Fibroblast of the conjunctiva (primary cell): ENCODE measurements at regions not wholly inside any gene's neighbourhood (a gene's known extent, or its start where the extent isn't known, plus 50 kb on each side); places are given as distances from the start of the nearest gene placed in this dataset.

Experiments
- DNase-seq: peaks from one replicate; pipeline ENCODE4 v3.0.0-alpha.2; 2010; ENCODE audit warnings: low read depth

DNA sequence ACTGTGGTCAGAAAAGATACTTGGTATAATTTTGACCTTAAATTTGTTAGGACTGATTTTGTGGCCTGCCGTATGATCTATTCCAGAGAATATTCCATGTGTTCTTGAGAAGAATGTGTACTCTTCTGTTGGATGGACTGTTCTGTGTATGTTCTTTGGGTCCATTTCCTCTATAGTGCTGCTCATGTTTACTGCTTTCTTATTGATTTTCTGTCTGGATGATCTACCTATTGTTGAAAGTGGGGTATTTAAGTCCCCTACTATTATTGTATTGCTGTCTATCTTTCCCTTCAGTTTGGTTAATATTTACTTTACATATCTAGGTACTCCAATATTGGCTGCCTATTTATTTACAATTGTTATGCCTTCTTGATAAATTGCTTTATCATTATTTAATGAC lies 298.4 kb downstream of the BCKDHB start:
- no peak for DNase-seq

DNA sequence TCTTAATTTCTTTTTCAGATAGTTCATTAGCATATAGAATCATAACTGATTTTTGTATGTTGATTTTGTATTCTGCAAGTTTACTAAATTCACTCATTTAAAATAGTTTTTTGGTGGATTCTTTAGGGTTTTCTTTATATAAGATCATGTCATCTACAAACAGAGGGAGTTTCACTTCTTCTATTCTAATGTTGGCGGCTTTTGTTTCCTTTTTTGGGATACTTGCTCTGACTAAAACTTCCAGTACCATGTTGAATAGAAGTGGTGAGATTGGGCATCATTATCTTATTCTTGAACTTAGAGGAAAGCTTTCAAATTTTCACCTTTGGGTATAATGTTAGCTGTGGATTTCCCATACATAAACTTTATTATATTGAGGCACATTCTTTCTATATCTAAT lies 296.9 kb downstream of the BCKDHB start:
- no peak for DNase-seq

GRCh38 chr6:80402266-80402665 lies 295.8 kb downstream of the BCKDHB start:
- DNase-seq: no peak
